ENCODE measurements at regions not wholly inside any gene's neighbourhood (a gene's known extent, or its start where the extent isn't known, plus 50 kb on each side); places are given as distances from the start of the nearest gene placed in this dataset.

DNA sequence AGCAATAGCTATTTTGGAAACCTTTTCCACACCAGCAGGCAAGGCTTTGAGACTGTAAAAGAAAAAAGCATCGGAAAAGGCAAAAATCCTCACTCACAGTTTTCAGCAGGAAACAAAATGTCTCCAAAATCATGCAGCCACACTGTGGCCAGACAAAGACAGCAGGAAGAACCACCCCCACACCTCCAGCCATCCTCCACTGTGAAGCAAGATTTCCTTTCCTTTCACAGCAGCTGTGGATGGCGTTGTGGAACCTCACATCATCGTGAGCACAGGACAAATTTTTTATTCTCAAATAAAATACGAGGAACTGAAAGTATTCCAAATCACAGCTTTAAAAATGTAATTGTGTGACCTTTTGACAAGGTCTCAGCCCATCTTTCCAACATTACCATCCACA lies 351.7 kb upstream of the NOCT start:
- no peak for DNase-seq
- intact Hi-C loops (cut with DNase I, micrococcal nuclease) = no loop called here
- ATAC-seq = no peak

GRCh38 chr4:138659812-138660316 lies 355.7 kb upstream of the NOCT start:
- no peak for ATAC-seq
- DNase-seq = no peak
- intact Hi-C loops (cut with DNase I, micrococcal nuclease) = no loop called here

DNA sequence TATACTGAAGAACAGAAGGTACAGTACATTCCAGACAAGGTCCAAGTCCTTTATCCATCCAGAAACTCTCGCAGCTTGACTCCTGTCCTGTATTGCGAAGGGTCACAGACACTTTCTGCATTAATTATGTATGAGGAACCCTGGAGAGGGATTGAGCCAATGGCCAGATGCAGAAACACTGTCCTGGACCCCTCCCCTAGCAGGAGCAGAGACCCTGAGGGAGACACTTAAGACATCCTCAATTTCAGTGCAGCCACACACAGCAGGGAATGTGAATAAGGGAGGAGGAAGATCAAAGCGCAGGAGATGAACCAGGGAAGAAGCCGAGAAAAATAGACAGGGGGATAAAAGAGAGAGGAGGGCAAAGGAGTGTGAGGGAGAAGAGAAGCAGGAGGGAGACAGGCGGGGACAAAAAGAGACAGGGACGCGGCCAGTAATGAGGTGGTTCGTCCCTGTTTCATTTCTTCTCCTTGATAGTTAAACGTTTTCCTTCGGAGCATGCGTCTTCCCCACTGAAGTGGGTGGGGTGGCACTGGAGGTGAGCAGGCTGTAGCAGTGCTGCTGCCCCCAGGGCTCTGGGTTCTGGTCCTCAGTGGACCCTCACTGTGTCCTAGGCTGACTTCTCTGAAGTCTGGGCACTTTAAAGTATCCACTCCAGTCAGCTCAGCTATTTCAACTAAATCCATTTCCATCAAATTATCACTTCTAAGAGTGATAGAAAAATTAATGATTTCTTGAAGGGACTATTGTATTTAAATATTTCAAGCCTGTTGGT lies 356.4 kb upstream of the NOCT start:
- DNase-seq (no peak), ATAC-seq (no peak)
- intact Hi-C loops (cut with DNase I, micrococcal nuclease) = no loop called here

GRCh38 chr4:138658518-138658917 lies 357.1 kb upstream of the NOCT start:
- ATAC-seq (no peak), DNase-seq (no peak)
- intact Hi-C loops (cut with DNase I, micrococcal nuclease) = no loop called here

GRCh38 chr4:138656990-138657389 lies 358.6 kb upstream of the NOCT start:
- ATAC-seq (no peak), DNase-seq (no peak)
- intact Hi-C loops (cut with DNase I, micrococcal nuclease) = no loop called here

GRCh38 chr4:138655985-138656384 lies 359.6 kb upstream of the NOCT start:
- no peak for ATAC-seq
- DNase-seq = no peak
- intact Hi-C loops (cut with DNase I, micrococcal nuclease) = no loop called here

- intact Hi-C loops (cut with DNase I, micrococcal nuclease) = no loop called here
- ATAC-seq (no peak), DNase-seq (no peak)
Measured at GRCh38 chr4:138655286-138655685, 360.3 kb upstream of the NOCT start.

DNA sequence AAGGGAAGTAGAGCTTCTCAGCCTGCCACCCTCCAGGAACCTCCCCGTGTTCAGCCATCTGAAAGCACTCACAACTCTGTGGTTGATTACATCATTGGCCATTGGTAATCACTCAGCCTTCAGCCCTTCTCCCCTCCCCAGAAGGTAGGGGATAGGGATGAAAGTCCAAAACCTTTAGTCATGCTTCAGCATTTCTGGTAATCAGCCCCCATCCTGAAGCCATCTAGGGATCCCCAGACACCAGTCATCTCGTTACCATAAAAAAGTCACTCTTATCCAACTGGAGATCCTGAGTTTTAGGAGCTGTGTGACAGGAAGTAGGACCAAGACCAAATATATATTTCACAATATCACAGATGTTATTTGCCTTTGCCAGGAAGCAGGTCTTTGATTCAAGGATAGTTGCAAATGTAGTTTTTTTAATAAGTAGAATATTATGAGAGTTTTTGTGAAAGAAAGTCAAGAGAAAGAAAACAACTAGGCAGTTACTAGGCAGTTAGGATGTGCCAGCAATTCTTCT lies 364.6 kb upstream of the NOCT start:
- DNase-seq (no peak), ATAC-seq (no peak)
- intact Hi-C loops (cut with DNase I, micrococcal nuclease) = no loop called here

- no peak for DNase-seq
- no peak for ATAC-seq
- intact Hi-C loops (cut with DNase I, micrococcal nuclease) = no loop called here
Measured at GRCh38 chr4:138650495-138650894, 365.1 kb upstream of the NOCT start.

- ATAC-seq (no peak), DNase-seq (no peak)
- intact Hi-C loops (cut with DNase I, micrococcal nuclease) = no loop called here
Measured at GRCh38 chr4:138647433-138647832, 368.1 kb upstream of the NOCT start.

DNA sequence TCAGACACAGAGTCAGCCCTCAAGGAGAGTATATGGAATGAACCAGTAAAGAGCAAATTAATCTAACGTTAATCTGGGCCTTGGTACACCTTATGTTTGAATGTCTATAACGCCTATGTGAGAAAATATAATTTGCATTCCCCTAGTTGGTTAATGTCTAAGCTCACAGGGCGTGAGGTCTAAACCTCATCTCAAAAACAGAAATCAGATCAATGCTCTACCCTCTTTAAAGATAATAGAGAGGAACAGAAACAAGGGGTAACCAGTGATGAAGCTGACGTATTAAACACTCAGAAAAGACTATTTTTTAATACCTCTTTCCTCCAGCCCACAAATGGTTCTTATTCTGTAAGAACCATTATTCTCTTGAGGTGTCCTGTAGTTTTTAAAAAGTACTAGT lies 369.2 kb upstream of the NOCT start:
- intact Hi-C loops (cut with DNase I, micrococcal nuclease) = no loop called here
- ATAC-seq = no peak
- no peak for DNase-seq

- ATAC-seq (no peak), DNase-seq (no peak)
- intact Hi-C loops (cut with DNase I, micrococcal nuclease) = no loop called here
Measured at GRCh38 chr4:138645289-138645688, 370.3 kb upstream of the NOCT start.

DNA sequence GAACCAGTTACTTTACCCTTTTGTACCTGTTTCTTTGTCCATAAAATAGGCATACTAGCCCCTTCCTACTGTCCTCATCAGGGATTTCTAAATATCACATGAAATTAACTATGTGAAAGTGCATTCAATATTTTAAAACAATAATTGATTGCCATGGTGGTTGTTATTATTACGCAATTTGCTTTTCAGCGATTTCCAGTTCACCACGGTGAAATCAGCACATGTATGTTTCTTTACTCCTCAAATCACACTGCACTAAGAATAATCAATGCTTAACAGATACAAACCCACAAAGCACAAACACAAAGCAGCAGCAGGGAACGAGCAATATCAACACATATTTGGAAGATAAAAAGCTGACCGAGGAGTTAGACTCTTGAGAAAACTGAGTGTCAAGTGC lies 371.3 kb upstream of the NOCT start:
- DNase-seq = no peak
- intact Hi-C loops (cut with DNase I, micrococcal nuclease) = no loop called here
- ATAC-seq = no peak

GRCh38 chr4:138643827-138644226 lies 371.8 kb upstream of the NOCT start:
- ATAC-seq = no peak
- DNase-seq = no peak
- intact Hi-C loops (cut with DNase I, micrococcal nuclease) = no loop called here

DNA sequence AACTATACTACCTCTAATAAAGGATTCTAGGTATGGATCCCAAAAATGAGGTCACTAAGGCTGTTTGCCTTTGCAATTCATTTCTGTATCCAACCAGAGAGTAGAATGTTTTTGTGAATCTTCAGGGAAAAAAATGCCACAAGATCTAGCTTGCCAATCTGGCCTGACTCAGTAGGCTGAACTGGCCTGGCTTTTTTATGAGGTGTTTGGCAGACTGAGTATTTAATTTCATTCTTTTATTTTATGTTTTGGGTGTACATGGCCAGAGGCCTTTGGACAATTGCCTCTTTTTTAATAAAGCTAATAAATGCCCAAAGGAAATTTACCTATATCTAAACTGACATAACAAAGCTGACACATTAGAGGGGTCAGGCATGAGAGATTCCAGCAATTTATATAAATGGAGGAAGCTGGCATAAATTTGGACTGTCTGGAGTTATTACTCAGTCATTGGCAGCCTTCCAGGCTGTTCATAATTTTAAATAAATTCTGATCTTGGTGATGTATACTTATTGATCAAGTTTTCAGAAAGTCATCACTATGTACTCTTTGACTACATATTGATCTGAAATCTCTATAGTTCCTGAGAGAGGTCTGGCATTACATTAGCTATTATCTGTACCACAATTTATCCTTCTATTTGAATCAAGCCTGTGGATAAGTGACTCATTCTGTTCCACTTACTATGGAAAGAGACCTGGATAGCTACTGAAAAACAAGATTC lies 376.4 kb upstream of the NOCT start:
- intact Hi-C loops (cut with DNase I, micrococcal nuclease) = no loop called here
- DNase-seq = no peak
- no peak for ATAC-seq

DNA sequence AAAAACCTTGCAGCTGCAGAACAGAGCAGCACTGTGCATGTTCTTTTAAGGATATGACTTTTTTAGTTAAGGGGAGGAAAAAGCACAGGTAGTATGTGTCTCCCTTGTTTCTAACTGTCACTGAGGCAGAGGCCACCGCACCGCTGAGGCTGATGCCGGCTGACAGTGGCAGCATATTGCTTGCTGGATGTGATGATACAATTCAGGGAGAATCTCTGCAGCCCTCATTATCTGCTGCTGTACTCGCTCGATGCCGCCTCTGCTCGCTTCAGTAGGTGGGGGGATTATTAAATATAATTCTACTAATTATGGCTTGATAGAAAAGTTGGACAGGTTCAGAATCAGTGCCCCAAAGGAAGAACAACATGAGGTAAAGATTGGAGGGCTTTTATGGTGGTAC lies 378.8 kb upstream of the NOCT start:
- intact Hi-C loops (cut with DNase I, micrococcal nuclease) = no loop called here
- no peak for ATAC-seq
- DNase-seq = no peak

- intact Hi-C loops (cut with DNase I, micrococcal nuclease) = no loop called here
- ATAC-seq (no peak), DNase-seq (no peak)
Measured at GRCh38 chr4:138634915-138635314, 380.7 kb upstream of the NOCT start.

DNA sequence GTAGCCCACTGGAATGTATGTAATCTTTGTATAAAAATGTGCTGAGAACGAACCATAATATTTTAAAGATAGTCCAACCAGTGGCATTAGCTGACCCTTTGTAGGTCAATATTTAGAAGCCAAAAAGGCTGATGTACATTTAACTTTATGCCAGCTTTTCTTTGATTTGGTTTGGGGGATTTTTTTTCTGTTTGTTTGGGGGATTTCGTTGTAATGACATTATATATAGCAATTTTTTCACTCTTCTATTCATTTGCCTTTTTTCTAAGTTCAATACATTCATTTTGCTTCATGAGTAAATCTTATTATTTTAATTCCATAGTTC lies 382.0 kb upstream of the NOCT start:
- ATAC-seq (no peak), DNase-seq (no peak)
- intact Hi-C loops (cut with DNase I, micrococcal nuclease) = no loop called here

GRCh38 chr4:138632856-138633579 lies 382.6 kb upstream of the NOCT start:
- ATAC-seq = no peak
- intact Hi-C loops (cut with DNase I, micrococcal nuclease) = no loop called here
- no peak for DNase-seq

- ATAC-seq = no peak
- intact Hi-C loops (cut with DNase I, micrococcal nuclease) = no loop called here
- DNase-seq = no peak
Measured at GRCh38 chr4:138630666-138631065, 384.9 kb upstream of the NOCT start.

Data from left colon (tissue), 2 donors.